Caco-2 (cell line): ENCODE measurements at regions not wholly inside any gene's neighbourhood (a gene's known extent, or its start where the extent isn't known, plus 50 kb on each side); places are given as distances from the start of the nearest gene placed in this dataset.
"Not testable (repeated sequence)": the region's sequence is repeated elsewhere in the genome, so short reads cannot be mapped to it uniquely, and the experiment has no call there.

Experiments used
- BruUV-seq: library from RNA; stranded (reverse); fragments of 400-500 nt; replicated peaks from 2 replicates; lab custom pipeline; 2021; lab: Mats Ljungman, UMichigan
- CTCF ChIA-PET: fragments of 300-600 bp; sonication (Branson Sonifier 250); formaldehyde crosslinking; loops from one replicate; lab custom pipeline; 2022; ENCODE audit warnings: antibody characterized with exemption; lab: Charles Lee
- POLR2A ChIA-PET: fragments of 300-600 bp; sonication (Branson Sonifier 250); formaldehyde crosslinking; loops from one replicate; lab custom pipeline; 2022; ENCODE audit warnings: antibody characterized with exemption; lab: Charles Lee
- DNase-seq, 2 experiments: peaks; one replicate each; pipeline versions ENCODE4 v3.0.0 to v3.0.0-alpha.2; 2020 to 2022
- H3K27me3 ChIP-seq: replicated peaks from 2 replicates; pipeline ENCODE4 v1.6.0; 2011; ENCODE audit warnings: low read length; ENCODE audit not compliant: control insufficient read depth, insufficient read depth
- H3K36me3 ChIP-seq: 2 replicates; pipeline ENCODE4 v1.5.1; 2011; ENCODE audit warnings: low read length; ENCODE audit not compliant: control insufficient read depth, insufficient read depth
- H3K4me1 ChIP-seq: fragments of 250-450 bp; sonication (Bioruptor Pico); 2 replicates; pipeline ENCODE4 v1.5.1; 2020; ENCODE audit warnings: mild to moderate bottlenecking
- H3K4me3 ChIP-seq: 2 replicates; pipeline ENCODE4 v1.5.1; 2011; ENCODE audit warnings: low read depth, mild to moderate bottlenecking, control low read depth, low read length
- H3K9me3 ChIP-seq: fragments of 250-450 bp; sonication (Bioruptor Pico); 2 replicates; pipeline ENCODE4 v1.5.1; 2020; ENCODE audit warnings: mild to moderate bottlenecking, moderate library complexity
- H3K27ac Mint-ChIP-seq: one replicate; pipeline ENCODE4 v1.8.0; 2022; ENCODE audit warnings: mixed read lengths; ENCODE audit not compliant: unreplicated experiment
- H3K27me3 Mint-ChIP-seq: one replicate; pipeline ENCODE4 v1.8.0; 2022; ENCODE audit warnings: mixed read lengths; ENCODE audit not compliant: insufficient read depth, unreplicated experiment
- H3K36me3 Mint-ChIP-seq: one replicate; pipeline ENCODE4 v1.8.0; 2022; ENCODE audit warnings: mild to moderate bottlenecking, mixed read lengths; ENCODE audit not compliant: insufficient read depth, unreplicated experiment
- H3K4me1 Mint-ChIP-seq: one replicate; pipeline ENCODE4 v1.8.0; 2022; ENCODE audit warnings: low read depth, mixed read lengths; ENCODE audit not compliant: unreplicated experiment
- H3K4me3 Mint-ChIP-seq: one replicate; pipeline ENCODE4 v1.8.0; 2022; ENCODE audit warnings: mild to moderate bottlenecking, moderate library complexity, mixed read lengths; ENCODE audit not compliant: unreplicated experiment
- H3K9me3 Mint-ChIP-seq: one replicate; pipeline ENCODE4 v1.8.0; 2022; ENCODE audit warnings: mixed read lengths; ENCODE audit not compliant: unreplicated experiment
- CTCF ChIP-seq, 2 experiments: fragments of 200-600 bp in 1 of 2; IDR thresholded peaks; 1 replicate in 1 of 2; 2 replicates in 1 of 2; pipeline versions ENCODE4 v1.5.1 to v1.8.0; 2011 to 2022; ENCODE audit warnings: antibody characterized with exemption in 1 of 2, control low read depth in 1 of 2, inconsistent platforms in 1 of 2, low read depth in 1 of 2, low read length in 1 of 2, mild to moderate bottlenecking in 1 of 2, moderate library complexity in 1 of 2; ENCODE audit not compliant: insufficient read depth in 1 of 2, severe bottlenecking in 1 of 2, unreplicated experiment in 1 of 2
- intact Hi-C: fragments of 100-400 bp; cut with micrococcal nuclease; formaldehyde crosslinking; loops from one replicate; pipeline ENCODE4 v1.10.0; 2022; ENCODE audit not compliant: unreplicated experiment

GRCh38 chr9:6106711-6107339 is 91.4 kb upstream of the RANBP6 start:
- no peak overlapping the region for H3K4me3 ChIP-seq
- POLR2A ChIA-PET: no interaction called here
- Mint-ChIP-seq H3K4me3 (no peak overlapping the region), H3K27ac (no peak overlapping the region), H3K36me3 (no peaks in the 10 kb centered on the region), H3K27me3 (peaks cover 3% of the 10 kb centered on the region), H3K4me1 (no peaks in the 10 kb centered on the region), H3K9me3 (no peaks in the 10 kb centered on the region)
- CTCF ChIA-PET: interaction anchor here (1.0 to 1.5 kb wide), 2 partner anchors 53 to 199 kb away, joined by 4 to 8 read pairs; no protein-coding TSS in a partner anchor
- H3K36me3 ChIP-seq: no peaks in the 10 kb centered on the region
- intact Hi-C loops: loop anchor here (1.0 kb wide), 1 partner anchor 52 kb away; no protein-coding TSS in a partner anchor
- H3K27me3 ChIP-seq: no peaks in the 10 kb centered on the region
- peak in 1 of 2 experiments; percentile 27 for TF ChIP-seq CTCF (IDR thresholded peaks at IDR 0.05; ENCODE audit: insufficient read depth in 1 of 2, low read depth in 1 of 2, low read length in 1 of 2, severe bottlenecking in 1 of 2, unreplicated experiment in 1 of 2)
- DNase-seq: peak in 1 of 2 experiments; percentile 20
- BruUV-seq: no TSS peak
- no peaks in the 10 kb centered on the region for H3K9me3 ChIP-seq
- H3K4me1 ChIP-seq: no peaks in the 10 kb centered on the region

GRCh38 chr9:6105738-6106137 is 90.3 kb upstream of the RANBP6 start:
- BruUV-seq: no TSS peak
- peaks cover 3% of the 10 kb centered on the region for H3K27me3 Mint-ChIP-seq
- H3K4me1 ChIP-seq: no peaks in the 10 kb centered on the region
- POLR2A ChIA-PET: no interaction called here
- H3K27ac Mint-ChIP-seq: no peak overlapping the region
- TF ChIP-seq CTCF (IDR thresholded peaks at IDR 0.05; ENCODE audit: insufficient read depth in 1 of 2, low read depth in 1 of 2, low read length in 1 of 2, severe bottlenecking in 1 of 2, unreplicated experiment in 1 of 2): no peak
- no peaks in the 10 kb centered on the region for H3K9me3 ChIP-seq
- H3K36me3 Mint-ChIP-seq: no peaks in the 10 kb centered on the region
- intact Hi-C loops: no loop called here
- no peak overlapping the region for H3K4me3 Mint-ChIP-seq
- CTCF ChIA-PET: no interaction called here
- no peak for DNase-seq
- no peaks in the 10 kb centered on the region for H3K36me3 ChIP-seq
- no peaks in the 10 kb centered on the region for H3K27me3 ChIP-seq
- no peaks in the 10 kb centered on the region for H3K9me3 Mint-ChIP-seq
- H3K4me1 Mint-ChIP-seq: no peaks in the 10 kb centered on the region
- no peak overlapping the region for H3K4me3 ChIP-seq

- H3K27ac Mint-ChIP-seq, H3K9me3 Mint-ChIP-seq, BruUV-seq, H3K4me3 Mint-ChIP-seq, H3K27me3 Mint-ChIP-seq, H3K4me1 ChIP-seq, CTCF ChIA-PET, H3K9me3 ChIP-seq, H3K4me3 ChIP-seq, intact Hi-C loops, H3K36me3 ChIP-seq, H3K36me3 Mint-ChIP-seq, DNase-seq, POLR2A ChIA-PET, H3K4me1 Mint-ChIP-seq, H3K27me3 ChIP-seq: not testable (repeated sequence)
Observed at GRCh38 chr9:6104406-6104805, 89.0 kb upstream of the RANBP6 start.

GRCh38 chr9:6103911-6104310 is 88.5 kb upstream of the RANBP6 start:
- H3K4me1 ChIP-seq, H3K9me3 ChIP-seq, H3K9me3 Mint-ChIP-seq, H3K36me3 Mint-ChIP-seq, CTCF ChIA-PET, BruUV-seq, H3K4me3 ChIP-seq, H3K27me3 ChIP-seq, H3K27me3 Mint-ChIP-seq, H3K27ac Mint-ChIP-seq, POLR2A ChIA-PET, H3K4me1 Mint-ChIP-seq, H3K36me3 ChIP-seq, intact Hi-C loops, H3K4me3 Mint-ChIP-seq, DNase-seq: not testable (repeated sequence)

- H3K4me3 Mint-ChIP-seq, H3K4me3 ChIP-seq, CTCF ChIA-PET, H3K9me3 Mint-ChIP-seq, H3K36me3 ChIP-seq, H3K9me3 ChIP-seq, POLR2A ChIA-PET, H3K27ac Mint-ChIP-seq, DNase-seq, H3K27me3 Mint-ChIP-seq, H3K27me3 ChIP-seq, BruUV-seq, H3K4me1 ChIP-seq, H3K4me1 Mint-ChIP-seq, intact Hi-C loops, H3K36me3 Mint-ChIP-seq: not testable (repeated sequence)
Observed at GRCh38 chr9:6102336-6102987, 87.0 kb upstream of the RANBP6 start.
